HG03175 (cell line): ENCODE measurements at regions not wholly inside any gene's neighbourhood (a gene's known extent, or its start where the extent isn't known, plus 50 kb on each side); places are given as distances from the start of the nearest gene placed in this dataset.

Source experiments
- ATAC-seq: cut with Tn5 transposase; IDR thresholded peaks from one replicate; pipeline ENCODE4 v1.9.1; 2021; ENCODE audit warnings: mild to moderate bottlenecking, moderate library complexity; ENCODE audit not compliant: unreplicated experiment

GRCh38 chr4:54793856-54794422, 136.2 kb downstream of the KIT start:
- no peak for ATAC-seq
